Breast epithelium (tissue), 4 donors: ENCODE measurements at regions not wholly inside any gene's neighbourhood (a gene's known extent, or its start where the extent isn't known, plus 50 kb on each side); places are given as distances from the start of the nearest gene placed in this dataset.

ENCODE experiments used
- DNase-seq, 2 donors: peaks; one replicate each; pipeline ENCODE4 v3.0.0-alpha.2; 2019; ENCODE audit warnings: low spot score in 2 of 2
- H3K27ac ChIP-seq, 2 donors: fragments of 200-600 bp; sonication (generic) in 1 of 2; one replicate each; pipeline ENCODE4 v1.5.1; 2016 to 2019; ENCODE audit warnings: mild to moderate bottlenecking in 1 of 2
- H3K27me3 ChIP-seq, 2 donors: fragments of 200-600 bp; sonication (generic) in 1 of 2; one replicate each; pipeline versions ENCODE4 v1.5.1 to v1.6.0; 2017 to 2019; ENCODE audit warnings: control low read depth in 1 of 2, mild to moderate bottlenecking in 1 of 2
- H3K36me3 ChIP-seq: fragments of 200-600 bp; one replicate; pipeline ENCODE4 v1.5.1; 2019
- H3K4me1 ChIP-seq, 2 donors: fragments of 200-600 bp; sonication (generic); one replicate each; pipeline ENCODE4 v1.5.1; 2016 to 2019; ENCODE audit warnings: control low read depth in 1 of 2
- H3K4me3 ChIP-seq, 3 donors: fragments of 200-600 bp; sonication (generic); 1 replicate in 2 of 3; 2 replicates in 1 of 3; pipeline ENCODE4 v1.5.1; 2016 to 2019; ENCODE audit warnings: mild to moderate bottlenecking in 3 of 3, moderate library complexity in 2 of 3
- H3K9me3 ChIP-seq, 2 donors: fragments of 200-600 bp; sonication (generic) in 1 of 2; one replicate each; pipeline ENCODE4 v1.5.1; 2016 to 2019; ENCODE audit warnings: control low read depth in 1 of 2
- CTCF ChIP-seq, 3 donors: fragments of 450-650 bp; IDR thresholded peaks; one replicate each; pipeline ENCODE4 v1.5.1; 2016 to 2017; ENCODE audit warnings: antibody characterized with exemption in 3 of 3, mild to moderate bottlenecking in 3 of 3, moderate library complexity in 3 of 3
- POLR2A ChIP-seq: fragments of 450-650 bp; IDR thresholded peaks from one replicate; pipeline ENCODE4 v1.6.1; 2016; ENCODE audit warnings: antibody characterized with exemption, mild to moderate bottlenecking, moderate library complexity
- POLR2AphosphoS5 ChIP-seq, 3 donors: sonication (generic); formaldehyde crosslinking; IDR thresholded peaks; one replicate each; pipeline ENCODE4 v1.6.1; 2017; ENCODE audit warnings: antibody characterized with exemption in 3 of 3
- intact Hi-C: fragments of 100-400 bp; cut with DNase I; formaldehyde crosslinking; loops from one replicate; pipeline ENCODE4 v1.15.1; 2023; ENCODE audit warnings: low total_unique reads

- no peaks in the 10 kb centered on the region for H3K9me3 ChIP-seq
- intact Hi-C loops = no loop called here
- no peak overlapping the region for H3K27ac ChIP-seq
- no peaks in the 10 kb centered on the region for H3K36me3 ChIP-seq
- no peak overlapping the region for H3K4me3 ChIP-seq
- TF ChIP-seq CTCF (IDR thresholded peaks at IDR 0.05) (no peak), POLR2AphosphoS5 (IDR thresholded peaks at IDR 0.05) (no peak), POLR2A (no peak)
- no peaks in the 10 kb centered on the region for H3K27me3 ChIP-seq
- H3K4me1 ChIP-seq = no peaks in the 10 kb centered on the region
- DNase-seq = no peak
Measured at GRCh38 chr19:31903979-31904378, 441.4 kb upstream of the ZNF507 start.

- Histone ChIP-seq H3K4me1 (no peaks in the 10 kb centered on the region), H3K27me3 (no peaks in the 10 kb centered on the region), H3K4me3 (no peak overlapping the region), H3K27ac (peak overlapping the region; percentile 59 to 90), H3K36me3 (no peaks in the 10 kb centered on the region), H3K9me3 (no peaks in the 10 kb centered on the region)
- no peak for DNase-seq
- intact Hi-C loops = no loop called here
- TF ChIP-seq POLR2A = no peak
- peak in 1 of 3 donors; percentile 40 for TF ChIP-seq POLR2AphosphoS5 (IDR thresholded peaks at IDR 0.05)
Measured at GRCh38 chr19:31906111-31906871, 439.1 kb upstream of the ZNF507 start.

- intact Hi-C loops = no loop called here
- H3K27me3 ChIP-seq = no peaks in the 10 kb centered on the region
- H3K36me3 ChIP-seq = no peaks in the 10 kb centered on the region
- H3K4me1 ChIP-seq = no peaks in the 10 kb centered on the region
- peak overlapping the region in 1 of 2 donors; percentile 90 for H3K27ac ChIP-seq
- no peak for TF ChIP-seq CTCF (IDR thresholded peaks at IDR 0.05)
- TF ChIP-seq POLR2AphosphoS5 (IDR thresholded peaks at IDR 0.05) = no peak
- TF ChIP-seq POLR2A = no peak
- H3K9me3 ChIP-seq = no peaks in the 10 kb centered on the region
- H3K4me3 ChIP-seq = no peak overlapping the region
- no peak for DNase-seq
Measured at GRCh38 chr19:31907661-31908060, 437.7 kb upstream of the ZNF507 start.

GRCh38 chr19:31908080-31908479 is 437.3 kb upstream of the ZNF507 start:
- intact Hi-C loops = no loop called here
- no peak overlapping the region for H3K4me3 ChIP-seq
- no peaks in the 10 kb centered on the region for H3K36me3 ChIP-seq
- TF ChIP-seq POLR2AphosphoS5 (IDR thresholded peaks at IDR 0.05) (no peak), CTCF (IDR thresholded peaks at IDR 0.05) (no peak), POLR2A (no peak)
- no peaks in the 10 kb centered on the region for H3K4me1 ChIP-seq
- H3K27me3 ChIP-seq = no peaks in the 10 kb centered on the region
- DNase-seq = no peak
- H3K9me3 ChIP-seq = no peaks in the 10 kb centered on the region
- H3K27ac ChIP-seq = peak overlapping the region in 1 of 2 donors; percentile 55

GRCh38 chr19:31908496-31909225 is 436.7 kb upstream of the ZNF507 start:
- TF ChIP-seq POLR2AphosphoS5 (IDR thresholded peaks at IDR 0.05) (no peak), POLR2A (no peak), CTCF (IDR thresholded peaks at IDR 0.05) (no peak)
- DNase-seq = no peak
- Histone ChIP-seq H3K9me3 (no peaks in the 10 kb centered on the region), H3K4me1 (no peaks in the 10 kb centered on the region), H3K36me3 (no peaks in the 10 kb centered on the region), H3K4me3 (no peak overlapping the region), H3K27ac (peak overlapping the region in 1 of 2 donors; percentile 55), H3K27me3 (no peaks in the 10 kb centered on the region)
- intact Hi-C loops = no loop called here
